IMR-90 (cell line): ENCODE measurements at regions not wholly inside any gene's neighbourhood (a gene's known extent, or its start where the extent isn't known, plus 50 kb on each side); places are given as distances from the start of the nearest gene placed in this dataset.

Experiments used
- ATAC-seq: fragments of 200-7000 bp; cut with Tn5 transposase; 2 replicates; pipeline ENCODE4 v1.9.1; 2020; ENCODE audit warnings: low read depth, mild to moderate bottlenecking, moderate library complexity
- BruUV-seq: library from RNA; stranded (reverse); fragments of 400-500 nt; replicated peaks from 2 replicates; lab custom pipeline; 2021; lab: Mats Ljungman, UMichigan
- CTCF ChIA-PET: fragments of 300-600 bp; formaldehyde crosslinking; extraction: SDS; loops from one replicate; lab custom pipeline; 2021; ENCODE audit warnings: antibody characterized with exemption; lab: Yijun Ruan, JAX
- POLR2A ChIA-PET: fragments of 300-600 bp; sonication (Branson Sonifier 250); formaldehyde crosslinking; loops from one replicate; lab custom pipeline; 2022; ENCODE audit warnings: antibody characterized with exemption; ENCODE audit not compliant: unreplicated experiment; lab: Charles Lee
- DNase-seq: peaks from one replicate; pipeline ENCODE4 v3.0.0; 2013
- H2AFZ ChIP-seq: replicated peaks from 2 replicates; pipeline ENCODE3; 2013; ENCODE audit warnings: low read length, mild to moderate bottlenecking; ENCODE audit not compliant: poor library complexity
- H2AK5ac ChIP-seq: 2 replicates; pipeline ENCODE4 v1.6.1; 2013; ENCODE audit warnings: low read depth, low read length, inconsistent platforms
- H2AK9ac ChIP-seq: replicated peaks from 2 replicates; pipeline ENCODE3; 2013; ENCODE audit warnings: mild to moderate bottlenecking, low read depth, low read length, moderate library complexity; ENCODE audit not compliant: poor library complexity
- H2BK120ac ChIP-seq: 2 replicates; pipeline ENCODE4 v1.6.1; 2013; ENCODE audit warnings: low read depth, low read length, inconsistent platforms
- H2BK15ac ChIP-seq: 3 replicates; pipeline ENCODE4 v1.6.1; 2013; ENCODE audit warnings: low read depth, low read length, inconsistent platforms
- H2BK20ac ChIP-seq: 2 replicates; pipeline ENCODE4 v1.6.1; 2013; ENCODE audit warnings: low read depth, mild to moderate bottlenecking, inconsistent platforms, low read length, moderate library complexity
- H2BK5ac ChIP-seq: 2 replicates; pipeline ENCODE4 v1.6.1; 2013; ENCODE audit warnings: mild to moderate bottlenecking, low read depth, low read length, inconsistent platforms; ENCODE audit not compliant: poor library complexity, severe bottlenecking
- H3K14ac ChIP-seq: replicated peaks from 2 replicates; pipeline ENCODE4 v1.6.1; 2013; ENCODE audit warnings: low read depth, low read length, inconsistent platforms
- H3K18ac ChIP-seq: 2 replicates; pipeline ENCODE4 v1.6.1; 2013; ENCODE audit warnings: low read depth, low read length, control low read depth
- H3K23ac ChIP-seq: 2 replicates; pipeline ENCODE4 v1.6.1; 2013; ENCODE audit warnings: low read depth, low read length, inconsistent platforms
- H3K27ac ChIP-seq: 2 replicates; pipeline ENCODE4 v1.5.1; 2013; ENCODE audit warnings: mild to moderate bottlenecking, control low read depth, low read length; ENCODE audit not compliant: insufficient read depth
- H3K27me3 ChIP-seq: 2 replicates; pipeline ENCODE4 v1.6.1; 2013; ENCODE audit warnings: low read length; ENCODE audit not compliant: control insufficient read depth, insufficient read depth
- H3K36me3 ChIP-seq: 2 replicates; pipeline ENCODE4 v1.6.1; 2013; ENCODE audit warnings: low read length, mixed read lengths; ENCODE audit not compliant: control insufficient read depth, insufficient read depth
- H3K4ac ChIP-seq: 2 replicates; pipeline ENCODE4 v1.6.1; 2013; ENCODE audit warnings: low read depth, low read length, inconsistent platforms
- H3K4me1 ChIP-seq: 2 replicates; pipeline ENCODE4 v1.6.1; 2013; ENCODE audit warnings: low read length, mixed read lengths; ENCODE audit not compliant: control insufficient read depth, insufficient read depth
- H3K4me2 ChIP-seq: 2 replicates; pipeline ENCODE4 v1.6.1; 2013; ENCODE audit warnings: low read depth, mild to moderate bottlenecking, control low read depth, low read length, moderate library complexity
- H3K4me3 ChIP-seq: 2 replicates; pipeline ENCODE4 v1.5.1; 2013; ENCODE audit warnings: low read depth, mild to moderate bottlenecking, control low read depth, low read length, moderate library complexity; ENCODE audit not compliant: insufficient read depth
- H3K56ac ChIP-seq: 2 replicates; pipeline ENCODE4 v1.6.1; 2013; ENCODE audit warnings: low read length, inconsistent platforms; ENCODE audit not compliant: insufficient read depth; ENCODE audit errors: extremely low read depth
- H3K79me1 ChIP-seq, 2 experiments: 2 replicates each; pipeline ENCODE4 v1.6.1; 2013; ENCODE audit warnings: low read length in 2 of 2, inconsistent platforms in 1 of 2, low read depth in 1 of 2
- H3K9ac ChIP-seq: 2 replicates; pipeline ENCODE4 v1.6.1; 2013; ENCODE audit warnings: low read depth, low read length, control low read depth
- H3K9me1 ChIP-seq: 2 replicates; pipeline ENCODE4 v1.6.1; 2013; ENCODE audit warnings: low read length, inconsistent platforms; ENCODE audit not compliant: insufficient read depth
- H3K9me3 ChIP-seq: 2 replicates; pipeline ENCODE4 v1.6.1; 2013; ENCODE audit warnings: low read length; ENCODE audit not compliant: control insufficient read depth, insufficient read depth
- H4K20me1 ChIP-seq: 2 replicates; pipeline ENCODE4 v1.6.1; 2013; ENCODE audit warnings: low read length, inconsistent platforms; ENCODE audit not compliant: insufficient read depth
- H4K5ac ChIP-seq: 2 replicates; pipeline ENCODE4 v1.6.1; 2013; ENCODE audit warnings: mild to moderate bottlenecking, low read depth, low read length, control low read depth
- H4K8ac ChIP-seq, 2 experiments: 2 replicates each; pipeline ENCODE4 v1.6.1; 2013; ENCODE audit warnings: low read depth in 2 of 2, low read length in 2 of 2, control low read depth in 1 of 2, inconsistent platforms in 1 of 2
- H4K91ac ChIP-seq: 2 replicates; pipeline ENCODE4 v1.6.1; 2013; ENCODE audit warnings: low read depth, low read length, inconsistent platforms; ENCODE audit not compliant: insufficient read depth
- BHLHE40 ChIP-seq: fragments of 150-350 bp; IDR thresholded peaks from 2 replicates; pipeline ENCODE4 v1.6.1; 2016; ENCODE audit warnings: mild to moderate bottlenecking, low read depth, low read length
- CEBPB ChIP-seq: IDR thresholded peaks from 2 replicates; pipeline ENCODE4 v1.6.1; 2012; ENCODE audit warnings: low read depth, low read length, improper control_type of control experiment
- CHD1 ChIP-seq: IDR thresholded peaks from 2 replicates; pipeline ENCODE4 v1.6.1; 2012; ENCODE audit warnings: low read depth, low read length, improper control_type of control experiment
- ELK1 ChIP-seq: fragments of 150-350 bp; IDR thresholded peaks from 2 replicates; pipeline ENCODE4 v1.6.1; 2016; ENCODE audit warnings: low read depth, mild to moderate bottlenecking, low read length, moderate library complexity, borderline replicate concordance
- FOS ChIP-seq: fragments of 150-350 bp; IDR thresholded peaks from 2 replicates; pipeline ENCODE4 v1.6.1; 2016; ENCODE audit warnings: low read depth, low read length
- MAFK ChIP-seq: IDR thresholded peaks from 2 replicates; pipeline ENCODE4 v1.6.1; 2012; ENCODE audit warnings: low read depth, low read length, improper control_type of control experiment
- MAZ ChIP-seq: IDR thresholded peaks from 2 replicates; pipeline ENCODE4 v1.6.1; 2012; ENCODE audit warnings: low read depth, mild to moderate bottlenecking, low read length, improper control_type of control experiment, moderate library complexity, borderline replicate concordance
- MXI1 ChIP-seq: IDR thresholded peaks from 2 replicates; pipeline ENCODE4 v1.6.1; 2012; ENCODE audit warnings: low read depth, mild to moderate bottlenecking, low read length, moderate library complexity, borderline replicate concordance
- NFE2L2 ChIP-seq: fragments of 150-350 bp; IDR thresholded peaks from 2 replicates; pipeline ENCODE4 v1.6.1; 2016; ENCODE audit warnings: low read depth, mild to moderate bottlenecking, low read length
- POLR2A ChIP-seq: IDR thresholded peaks from 2 replicates; pipeline ENCODE4 v1.6.1; 2012; ENCODE audit warnings: mild to moderate bottlenecking, low read depth, low read length
- RAD21 ChIP-seq: IDR thresholded peaks from 2 replicates; pipeline ENCODE4 v1.6.1; 2012; ENCODE audit warnings: low read length, improper control_type of control experiment
- RCOR1 ChIP-seq: IDR thresholded peaks from 2 replicates; pipeline ENCODE4 v1.6.1; 2012; ENCODE audit warnings: mild to moderate bottlenecking, low read length, improper control_type of control experiment; ENCODE audit not compliant: insufficient replicate concordance
- RFX5 ChIP-seq: IDR thresholded peaks from 2 replicates; pipeline ENCODE4 v1.8.0; 2012; ENCODE audit warnings: low read depth, mild to moderate bottlenecking, low read length, moderate library complexity
- SMC3 ChIP-seq: fragments of 150-350 bp; IDR thresholded peaks from 2 replicates; pipeline ENCODE4 v1.6.1; 2016; ENCODE audit warnings: low read depth, mild to moderate bottlenecking, antibody characterized with exemption, low read length, moderate library complexity
- WGBS, 2 experiments: methylation state at CpG; one replicate each; pipeline versions ENCODE4 v1.1.5 to v1.1.7; 2013; ENCODE audit warnings: missing lambda C conversion rate in 2 of 2; ENCODE audit not compliant: insufficient read length in 1 of 2; ENCODE audit errors: extremely low coverage in 2 of 2; 5-methylcytosine and 5-hydroxymethylcytosine counted together
- dilution Hi-C: fragments of 300-500 bp; cut with HindIII; formaldehyde crosslinking; loops from one replicate; pipeline ENCODE4 v1.14.3; 2018; ENCODE audit warnings: low sequenced_read_pairs; ENCODE audit not compliant: unreplicated experiment
- in situ Hi-C: fragments of 300-500 bp; cut with MboI; formaldehyde crosslinking; loops from 3 replicates; pipeline ENCODE4 v1.14.3; 2019; ENCODE audit warnings: low sequenced_read_pairs, inconsistent platforms, mixed read lengths
- intact Hi-C: fragments of 100-400 bp; cut with micrococcal nuclease; formaldehyde crosslinking; loops from 2 replicates; pipeline ENCODE4 v1.10.0; 2022
- TF ChIP-seq, protein P1 (sequence below): fragments of 150-350 bp; IDR thresholded peaks from 2 replicates; pipeline ENCODE4 v1.6.1; 2017; ENCODE audit warnings: mild to moderate bottlenecking, antibody characterized with exemption, low read length, low read depth
- TF ChIP-seq, protein P2 (sequence below): conservative IDR thresholded peaks from 2 replicates; pipeline ENCODE4 v1.5.1; 2012; ENCODE audit warnings: mild to moderate bottlenecking, low read depth, low read length, improper control_type of control experiment

DNA sequence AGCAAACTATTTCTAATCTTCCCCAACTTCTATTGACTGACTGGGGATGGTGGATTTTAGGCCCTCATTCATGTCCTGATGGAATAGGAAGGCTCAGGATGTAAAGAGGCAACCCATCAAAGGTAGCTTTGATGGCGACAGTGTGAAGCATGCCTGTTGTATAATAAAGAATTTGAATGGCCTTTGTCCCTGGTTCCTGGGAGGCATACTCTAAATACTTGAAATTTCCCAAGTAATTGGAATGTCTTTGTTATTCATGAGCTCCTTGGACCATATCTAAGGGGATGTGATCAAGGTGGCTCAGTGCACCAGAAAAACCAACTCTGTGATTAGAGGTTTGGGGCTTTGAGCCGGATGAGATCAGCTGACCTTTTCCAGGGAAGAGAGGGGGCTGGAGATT, 264.5 kb upstream of the NEBL start:
- intact Hi-C loops, result no loop called here
- ATAC-seq, result no peak
- no TSS peak for BruUV-seq

More for the DNA sequence above, 264.5 kb upstream of the NEBL start:
- no peak overlapping the region for H2BK15ac ChIP-seq
- H2AK9ac ChIP-seq, result no peak overlapping the region
- H3K23ac ChIP-seq, result no peak overlapping the region
- no peak overlapping the region for H2AK5ac ChIP-seq
- H3K79me1 ChIP-seq, result no peaks in the 10 kb centered on the region
- H3K36me3 ChIP-seq, result no peaks in the 10 kb centered on the region
- H3K18ac ChIP-seq, result no peak overlapping the region
- dilution Hi-C loops, result no loop called here
- H4K5ac ChIP-seq, result no peak overlapping the region
- no peaks in the 10 kb centered on the region for H3K4me1 ChIP-seq
- H2AFZ ChIP-seq, result no peak overlapping the region
- POLR2A ChIA-PET, result no interaction called here
- H3K9me1 ChIP-seq, result no peaks in the 10 kb centered on the region
- H3K4ac ChIP-seq, result no peak overlapping the region
- CTCF ChIA-PET, result no interaction called here
- TF ChIP-seq SMC3, result no peak
- TF ChIP-seq MAZ, result no peak
- TF ChIP-seq RCOR1, result no peak
- no peak for TF ChIP-seq POLR2A
- TF ChIP-seq, protein P1, sequence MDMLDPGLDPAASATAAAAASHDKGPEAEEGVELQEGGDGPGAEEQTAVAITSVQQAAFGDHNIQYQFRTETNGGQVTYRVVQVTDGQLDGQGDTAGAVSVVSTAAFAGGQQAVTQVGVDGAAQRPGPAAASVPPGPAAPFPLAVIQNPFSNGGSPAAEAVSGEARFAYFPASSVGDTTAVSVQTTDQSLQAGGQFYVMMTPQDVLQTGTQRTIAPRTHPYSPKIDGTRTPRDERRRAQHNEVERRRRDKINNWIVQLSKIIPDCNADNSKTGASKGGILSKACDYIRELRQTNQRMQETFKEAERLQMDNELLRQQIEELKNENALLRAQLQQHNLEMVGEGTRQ, result no peak
- no peak for TF ChIP-seq RFX5
- TF ChIP-seq NFE2L2, result no peak
- TF ChIP-seq MAFK, result no peak
- TF ChIP-seq ELK1, result no peak
- TF ChIP-seq, protein P2, sequence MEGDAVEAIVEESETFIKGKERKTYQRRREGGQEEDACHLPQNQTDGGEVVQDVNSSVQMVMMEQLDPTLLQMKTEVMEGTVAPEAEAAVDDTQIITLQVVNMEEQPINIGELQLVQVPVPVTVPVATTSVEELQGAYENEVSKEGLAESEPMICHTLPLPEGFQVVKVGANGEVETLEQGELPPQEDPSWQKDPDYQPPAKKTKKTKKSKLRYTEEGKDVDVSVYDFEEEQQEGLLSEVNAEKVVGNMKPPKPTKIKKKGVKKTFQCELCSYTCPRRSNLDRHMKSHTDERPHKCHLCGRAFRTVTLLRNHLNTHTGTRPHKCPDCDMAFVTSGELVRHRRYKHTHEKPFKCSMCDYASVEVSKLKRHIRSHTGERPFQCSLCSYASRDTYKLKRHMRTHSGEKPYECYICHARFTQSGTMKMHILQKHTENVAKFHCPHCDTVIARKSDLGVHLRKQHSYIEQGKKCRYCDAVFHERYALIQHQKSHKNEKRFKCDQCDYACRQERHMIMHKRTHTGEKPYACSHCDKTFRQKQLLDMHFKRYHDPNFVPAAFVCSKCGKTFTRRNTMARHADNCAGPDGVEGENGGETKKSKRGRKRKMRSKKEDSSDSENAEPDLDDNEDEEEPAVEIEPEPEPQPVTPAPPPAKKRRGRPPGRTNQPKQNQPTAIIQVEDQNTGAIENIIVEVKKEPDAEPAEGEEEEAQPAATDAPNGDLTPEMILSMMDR, result no peak
- TF ChIP-seq MXI1, result no peak
- TF ChIP-seq FOS, result no peak
- no peak for TF ChIP-seq BHLHE40
- no peak for TF ChIP-seq RAD21
- no peak for TF ChIP-seq CHD1
- no peak for TF ChIP-seq CEBPB
- H2BK120ac ChIP-seq, result no peak overlapping the region
- H4K8ac ChIP-seq, result no peak overlapping the region
- H3K4me3 ChIP-seq, result no peak overlapping the region
- DNase-seq, result no peak
- H3K4me2 ChIP-seq, result no peak overlapping the region
- in situ Hi-C loops, result no loop called here
- no peak overlapping the region for H3K27ac ChIP-seq
- no peak overlapping the region for H3K14ac ChIP-seq
- H2BK5ac ChIP-seq, result no peak overlapping the region
- no peaks in the 10 kb centered on the region for H3K27me3 ChIP-seq
- no peak overlapping the region for H3K9ac ChIP-seq
- no peak overlapping the region for H3K56ac ChIP-seq
- no CpG with 5 or more reads among the region's 2 CpGs for WGBS, 2 experiments
- no peak overlapping the region for H2BK20ac ChIP-seq
- H4K91ac ChIP-seq, result no peak overlapping the region
- no peaks in the 10 kb centered on the region for H4K20me1 ChIP-seq
- H3K9me3 ChIP-seq, result no peaks in the 10 kb centered on the region
